Heart right ventricle (tissue), 16 donors: ENCODE measurements at regions not wholly inside any gene's neighbourhood (a gene's known extent, or its start where the extent isn't known, plus 50 kb on each side); places are given as distances from the start of the nearest gene placed in this dataset.

Source experiments
- ATAC-seq, 8 donors: fragments of 200-7000 bp; cut with Tn5 transposase; one replicate each; pipeline ENCODE4 v1.9.1; 2020; ENCODE audit warnings: mild to moderate bottlenecking in 8 of 8, moderate library complexity in 8 of 8, moderate number of reproducible peaks in 1 of 8
- DNase-seq, 2 donors: peaks; one replicate each; pipeline ENCODE4 v3.0.0-alpha.2; 2020
- H3K27ac ChIP-seq, 10 donors: fragments of 200-600 bp; sonication (generic) in 2 of 10; one replicate each; pipeline versions ENCODE4 v1.5.0 to v1.8.0; 2020 to 2022; ENCODE audit warnings: mild to moderate bottlenecking in 3 of 10
- H3K27me3 ChIP-seq, 7 donors: fragments of 200-600 bp; one replicate each; pipeline ENCODE4 v1.8.0; 2021 to 2022; ENCODE audit warnings: mild to moderate bottlenecking in 2 of 7
- H3K36me3 ChIP-seq, 9 donors: fragments of 200-600 bp; sonication (generic) in 1 of 9; one replicate each; pipeline versions ENCODE4 v1.5.0 to v1.8.0; 2020 to 2022; ENCODE audit warnings: mild to moderate bottlenecking in 2 of 9
- H3K4me1 ChIP-seq, 9 donors: fragments of 200-600 bp; sonication (generic) in 1 of 9; one replicate each; pipeline versions ENCODE4 v1.5.0 to v1.8.0; 2020 to 2022; ENCODE audit warnings: mild to moderate bottlenecking in 4 of 9
- H3K4me3 ChIP-seq, 10 donors: fragments of 200-600 bp; sonication (generic) in 2 of 10; one replicate each; pipeline versions ENCODE4 v1.5.0 to v1.8.0; 2020 to 2022; ENCODE audit warnings: mild to moderate bottlenecking in 7 of 10, moderate library complexity in 2 of 10
- H3K9me3 ChIP-seq, 11 donors: fragments of 200-600 bp in 10 of 11; sonication (generic) in 2 of 11; one replicate each; pipeline versions ENCODE4 v1.5.0 to v1.8.0; 2013 to 2022; ENCODE audit warnings: mild to moderate bottlenecking in 2 of 11, control low read depth in 1 of 11, moderate library complexity in 1 of 11
- WGBS, 2 donors: extraction: QIAGEN DNeasy Blood & Tissue Kit; methylation state at CpG; one replicate each; pipeline ENCODE4 v1.1.7; 2013; ENCODE audit warnings: inconsistent platforms in 1 of 2; 5-methylcytosine and 5-hydroxymethylcytosine counted together
- intact Hi-C, 10 donors: fragments of 100-400 bp; cut with DNase I; formaldehyde crosslinking; loops; one replicate each; pipeline versions ENCODE4 v1.11.1 to v1.14.2; 2022
- TF ChIP-seq, protein P1 (sequence below), 9 donors: fragments of 200-600 bp; sonication (generic) in 2 of 9; IDR thresholded peaks; one replicate each; pipeline versions ENCODE4 v1.5.0 to v1.8.0; 2021 to 2022; ENCODE audit warnings: antibody characterized with exemption in 9 of 9, mild to moderate bottlenecking in 5 of 9, moderate library complexity in 1 of 9
- donor health status: Arrhythmogenic right ventricular cardiomyopathy.
- donor health status: ischemic (EF 13 %, LVEDD 7.1; RV severe dilation, severe dysfunction).
- donor health status: healthy with polysubstance abuse.
- donor health status: DM: no; HTN: yes; CAD: no.
- donor health status: DM: no; HTN: no; CAD: no.
- donor health status: ischemic (EF 25% LVEDD 6.9; RV normal size, moderate dysfunction).
- donor health status: ischemic (EF 25% LVEDD 5.7; RV mildly dilated, moderate dysfunction).
- donor health status: healthy.
- donor health status: DM: yes; HTN: yes; CAD: no.
- donor health status: Ischemic cardiomyopathy.
- donor health status: ischemic (EF 35%, LVEDD 5.7; RV mildly dilated, moderate dysfunction).
- donor health status: nonischemic (EF 11% LVEDD 7.7; RV severe dilation, severe dysfunction).
- donor health status: DM: yes; HTN: yes; CAD: no.
- donor health status: PGD.
- donor health status: ischemic (EF 29% LVEDD 5.4; RV normal size, mild dysfunction).
- donor health status: nonischemic (EF 23%, LVEDD 6.1; RV moderate dilation, normal function).

- DNase-seq (no peak), ATAC-seq (no peak)
- intact Hi-C loops, result no loop called here
- Histone ChIP-seq H3K4me1 (no peaks in the 10 kb centered on the region), H3K9me3 (no peaks in the 10 kb centered on the region), H3K36me3 (no peaks in the 10 kb centered on the region), H3K27me3 (peaks cover 0 to 13% (median 5%) of the 10 kb centered on the region in 7 donors), H3K27ac (no peak overlapping the region), H3K4me3 (no peak overlapping the region)
- WGBS, 2 donors, result 53 to 58% methylated on average over 14 of the region's 14 CpGs
- TF ChIP-seq, protein P1, sequence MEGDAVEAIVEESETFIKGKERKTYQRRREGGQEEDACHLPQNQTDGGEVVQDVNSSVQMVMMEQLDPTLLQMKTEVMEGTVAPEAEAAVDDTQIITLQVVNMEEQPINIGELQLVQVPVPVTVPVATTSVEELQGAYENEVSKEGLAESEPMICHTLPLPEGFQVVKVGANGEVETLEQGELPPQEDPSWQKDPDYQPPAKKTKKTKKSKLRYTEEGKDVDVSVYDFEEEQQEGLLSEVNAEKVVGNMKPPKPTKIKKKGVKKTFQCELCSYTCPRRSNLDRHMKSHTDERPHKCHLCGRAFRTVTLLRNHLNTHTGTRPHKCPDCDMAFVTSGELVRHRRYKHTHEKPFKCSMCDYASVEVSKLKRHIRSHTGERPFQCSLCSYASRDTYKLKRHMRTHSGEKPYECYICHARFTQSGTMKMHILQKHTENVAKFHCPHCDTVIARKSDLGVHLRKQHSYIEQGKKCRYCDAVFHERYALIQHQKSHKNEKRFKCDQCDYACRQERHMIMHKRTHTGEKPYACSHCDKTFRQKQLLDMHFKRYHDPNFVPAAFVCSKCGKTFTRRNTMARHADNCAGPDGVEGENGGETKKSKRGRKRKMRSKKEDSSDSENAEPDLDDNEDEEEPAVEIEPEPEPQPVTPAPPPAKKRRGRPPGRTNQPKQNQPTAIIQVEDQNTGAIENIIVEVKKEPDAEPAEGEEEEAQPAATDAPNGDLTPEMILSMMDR (IDR thresholded peaks at IDR 0.05), result no peak
Observed at GRCh38 chr5:2303431-2304100, 420.8 kb upstream of the IRX4 start.

GRCh38 chr5:2302169-2302568, 419.4 kb upstream of the IRX4 start:
- ATAC-seq, result no peak
- WGBS, 2 donors, result 86 to 90% methylated on average over 16 of the region's 16 CpGs

DNA sequence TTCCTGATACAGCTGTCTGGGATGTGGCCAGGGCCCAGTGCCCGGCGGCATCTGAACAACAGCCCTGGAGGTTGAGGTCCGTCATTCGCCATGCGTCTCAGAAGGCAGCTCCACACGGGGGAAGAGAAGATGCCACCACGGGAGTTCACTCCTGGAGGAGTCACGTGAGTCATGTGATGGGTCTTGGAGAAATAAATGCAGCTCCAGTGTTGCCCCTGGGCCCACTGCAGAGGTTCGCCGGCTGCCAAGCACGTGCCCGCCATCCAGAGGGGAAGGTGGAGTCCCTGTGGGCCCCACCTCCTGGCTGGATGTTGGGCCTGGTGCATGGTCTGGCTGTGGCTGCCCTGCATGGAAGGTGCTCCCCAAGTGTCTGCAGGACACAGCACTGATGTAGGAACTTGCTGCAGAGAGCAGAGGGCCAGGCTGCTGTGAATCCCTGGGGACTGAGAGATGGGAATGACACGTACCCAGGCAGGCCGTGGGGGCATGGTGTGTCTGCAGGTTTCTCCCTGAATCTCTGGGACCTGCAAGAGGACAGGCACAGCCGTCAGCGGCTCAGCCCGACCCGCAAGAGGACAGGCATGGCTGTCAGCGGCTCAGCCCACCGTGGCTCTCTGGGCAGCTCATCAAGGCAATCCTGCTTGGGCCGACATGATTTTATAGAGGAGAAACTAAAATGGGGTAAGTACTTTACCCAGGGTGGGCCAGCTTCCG, 418.3 kb upstream of the IRX4 start:
- WGBS, 2 donors, result 88 to 90% methylated on average over 21 to 22 of the region's 22 CpGs
- H3K36me3 ChIP-seq, result no peaks in the 10 kb centered on the region
- no peaks in the 10 kb centered on the region for H3K4me1 ChIP-seq
- H3K27me3 ChIP-seq, result peaks cover 0 to 13% (median 8%) of the 10 kb centered on the region in 7 donors
- no peak overlapping the region for H3K4me3 ChIP-seq
- TF ChIP-seq, protein P1 (IDR thresholded peaks at IDR 0.05), result no peak
- ATAC-seq (no peak), DNase-seq (no peak)
- no peaks in the 10 kb centered on the region for H3K9me3 ChIP-seq
- intact Hi-C loops, result no loop called here
- H3K27ac ChIP-seq, result no peak overlapping the region

More at GRCh38 chr5:2302169-2302568, 419.4 kb upstream of the IRX4 start:
- Histone ChIP-seq H3K4me1 (no peaks in the 10 kb centered on the region), H3K27me3 (peaks cover 0 to 13% (median 8%) of the 10 kb centered on the region in 7 donors), H3K9me3 (no peaks in the 10 kb centered on the region), H3K27ac (no peak overlapping the region), H3K36me3 (no peaks in the 10 kb centered on the region), H3K4me3 (no peak overlapping the region)
- TF ChIP-seq, protein P1 (IDR thresholded peaks at IDR 0.05), result no peak
- no peak for DNase-seq
- intact Hi-C loops, result no loop called here

DNA sequence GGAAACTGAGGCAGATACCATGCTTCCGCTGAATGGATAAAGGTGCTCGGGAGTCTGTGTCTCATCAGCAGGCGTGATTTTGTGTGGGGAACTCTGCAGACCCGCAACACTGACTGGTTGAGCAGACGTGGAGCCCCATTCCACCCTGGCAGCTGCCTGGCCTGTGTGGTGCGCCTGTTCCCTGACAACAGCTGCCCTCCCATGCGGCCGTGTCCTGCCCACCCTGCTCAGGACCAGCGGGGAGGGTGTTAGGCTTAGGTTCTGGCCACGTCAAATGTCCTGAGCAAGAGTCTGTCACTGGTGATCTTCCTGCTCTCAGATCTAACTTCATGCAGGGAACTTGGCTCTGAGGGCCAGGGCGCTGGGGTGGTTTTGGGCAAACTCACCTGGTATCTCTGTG, 417.7 kb upstream of the IRX4 start:
- H3K9me3 ChIP-seq, result no peaks in the 10 kb centered on the region
- no peaks in the 10 kb centered on the region for H3K4me1 ChIP-seq
- DNase-seq (no peak), ATAC-seq (no peak)
- H3K27me3 ChIP-seq, result peaks cover 0 to 13% (median 8%) of the 10 kb centered on the region in 7 donors
- TF ChIP-seq, protein P1 (IDR thresholded peaks at IDR 0.05), result no peak
- H3K36me3 ChIP-seq, result no peaks in the 10 kb centered on the region
- WGBS, 2 donors, result 86 to 92% methylated on average over 11 of the region's 11 CpGs
- no peak overlapping the region for H3K27ac ChIP-seq
- no peak overlapping the region for H3K4me3 ChIP-seq
- intact Hi-C loops, result no loop called here
